ENCODE measurements at regions not wholly inside any gene's neighbourhood (a gene's known extent, or its start where the extent isn't known, plus 50 kb on each side); places are given as distances from the start of the nearest gene placed in this dataset.

DNA sequence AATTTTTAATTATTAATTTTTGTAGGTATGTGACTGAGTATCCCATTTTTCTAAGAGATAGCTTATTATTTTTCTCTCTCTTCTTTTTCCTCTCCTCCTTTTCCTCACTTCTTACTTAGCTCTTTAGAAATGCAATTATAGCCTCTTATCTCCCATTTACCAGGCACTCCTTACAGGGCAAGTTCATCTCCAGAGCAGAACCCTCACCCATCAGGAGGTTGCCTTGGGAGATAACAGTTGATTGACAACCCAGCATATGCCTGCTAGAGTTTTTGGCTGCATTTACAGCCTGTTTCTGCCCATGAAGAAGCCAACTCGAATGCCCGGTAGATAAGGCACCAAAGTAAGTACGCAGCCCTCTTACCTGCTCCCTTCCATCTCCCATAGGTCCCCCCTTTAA lies 572.9 kb upstream of the ZFP42 start:
- ChIA-PET CTCF (no interaction called here), POLR2A (no interaction called here)
- no peaks in the 10 kb centered on the region for H3K9me3 ChIP-seq (ENCODE audit: control insufficient read depth, insufficient read depth, low read depth, low read length)
- no peak overlapping the region for H3K4me3 ChIP-seq (ENCODE audit: low read depth, low read length)
- no peaks in the 10 kb centered on the region for H3K36me3 ChIP-seq (ENCODE audit: control insufficient read depth in 2 of 2, insufficient read depth in 1 of 2, low read length in 2 of 2)
- H3K27ac ChIP-seq (ENCODE audit: extremely low read depth, low read depth, low read length), result no peak overlapping the region
- no peaks in the 10 kb centered on the region for H3K4me1 ChIP-seq (ENCODE audit: control insufficient read depth, insufficient read depth, low read length)
- TF ChIP-seq ZNF530 (tag by site-specific recombination; IDR thresholded peaks at IDR 0.05; ENCODE audit: low read depth) (no peak), KLF10 (tag by site-specific recombination; IDR thresholded peaks at IDR 0.05) (no peak), SP7 (tag by site-specific recombination; IDR thresholded peaks at IDR 0.05) (no peak), ZNF433 (tag by site-specific recombination; IDR thresholded peaks at IDR 0.05; ENCODE audit: low read depth) (no peak), HOXC10 (CRISPR knock-in tag; IDR thresholded peaks at IDR 0.05) (no peak), HOXA7 (CRISPR knock-in tag; IDR thresholded peaks at IDR 0.05; ENCODE audit: borderline replicate concordance) (no peak), SETDB1 (IDR thresholded peaks at IDR 0.05; ENCODE audit: insufficient read length, low read length) (no peak), PRDM1 (tag by site-specific recombination; IDR thresholded peaks at IDR 0.05) (no peak), RBAK (tag by site-specific recombination; IDR thresholded peaks at IDR 0.05) (no peak), ZNF121 (tag by site-specific recombination; IDR thresholded peaks at IDR 0.05) (no peak), ZNF223 (tag by site-specific recombination; IDR thresholded peaks at IDR 0.05) (no peak), ZBTB7A (tag by site-specific recombination; IDR thresholded peaks at IDR 0.05; ENCODE audit: low read depth) (no peak), ZNF114 (tag by site-specific recombination; IDR thresholded peaks at IDR 0.05) (no peak), ZNF416 (tag by site-specific recombination; IDR thresholded peaks at IDR 0.05) (no peak), ZNF707 (tag by site-specific recombination; IDR thresholded peaks at IDR 0.05) (no peak)
- TF ChIP-seq, protein P1, sequence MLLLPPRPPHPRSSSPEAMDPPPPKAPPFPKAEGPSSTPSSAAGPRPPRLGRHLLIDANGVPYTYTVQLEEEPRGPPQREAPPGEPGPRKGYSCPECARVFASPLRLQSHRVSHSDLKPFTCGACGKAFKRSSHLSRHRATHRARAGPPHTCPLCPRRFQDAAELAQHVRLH (tag by site-specific recombination; IDR thresholded peaks at IDR 0.05), result no peak

DNA sequence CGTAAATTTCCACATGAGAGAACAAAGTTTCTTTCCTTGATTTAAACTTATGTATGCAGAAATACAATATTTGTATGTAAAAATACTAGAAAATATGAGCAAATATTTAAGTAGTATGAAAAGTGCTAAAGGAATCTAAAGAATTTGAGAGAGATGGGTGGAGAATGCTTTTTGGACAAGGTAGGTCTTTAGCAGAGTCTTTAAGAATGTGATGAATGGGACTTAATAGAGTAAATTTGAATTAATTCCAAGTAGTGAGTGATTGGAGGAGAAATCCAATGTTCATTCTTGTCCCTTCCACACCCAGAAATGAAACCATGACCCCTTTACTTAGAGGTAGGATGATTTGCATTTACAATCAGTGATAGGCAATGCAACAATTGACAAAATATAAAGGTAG lies 570.9 kb upstream of the ZFP42 start:
- Histone ChIP-seq H3K4me1 (ENCODE audit: control insufficient read depth, insufficient read depth, low read length) (no peaks in the 10 kb centered on the region), H3K36me3 (ENCODE audit: control insufficient read depth in 2 of 2, insufficient read depth in 1 of 2, low read length in 2 of 2) (no peaks in the 10 kb centered on the region), H3K4me3 (ENCODE audit: low read depth, low read length) (no peak overlapping the region), H3K9me3 (ENCODE audit: control insufficient read depth, insufficient read depth, low read depth, low read length) (no peaks in the 10 kb centered on the region), H3K27ac (ENCODE audit: extremely low read depth, low read depth, low read length) (no peak overlapping the region)
- TF ChIP-seq ZNF302 (tag by site-specific recombination; IDR thresholded peaks at IDR 0.05; ENCODE audit: low read depth), result no peak
- no peak for TF ChIP-seq ZNF514 (tag by site-specific recombination; IDR thresholded peaks at IDR 0.05)
- TF ChIP-seq AEBP2 (tag by site-specific recombination; IDR thresholded peaks at IDR 0.05; ENCODE audit: borderline replicate concordance), result no peak
- TF ChIP-seq ZNF654 (tag by site-specific recombination; IDR thresholded peaks at IDR 0.05; ENCODE audit: low read depth), result no peak
- TF ChIP-seq GFI1B (tag by site-specific recombination; IDR thresholded peaks at IDR 0.05), result no peak
- TF ChIP-seq ZNF600 (tag by site-specific recombination; IDR thresholded peaks at IDR 0.05), result no peak
- no peak for TF ChIP-seq ZBTB10 (tag by site-specific recombination; IDR thresholded peaks at IDR 0.05)
- no peak for TF ChIP-seq ZXDB (tag by site-specific recombination; IDR thresholded peaks at IDR 0.05)
- TF ChIP-seq ZNF610 (tag by site-specific recombination; IDR thresholded peaks at IDR 0.05; ENCODE audit: borderline replicate concordance), result no peak
- no peak for TF ChIP-seq ZFP37 (tag by site-specific recombination; IDR thresholded peaks at IDR 0.05)
- TF ChIP-seq ZNF112 (tag by site-specific recombination; IDR thresholded peaks at IDR 0.05), result no peak
- TF ChIP-seq ZBTB8A (tag by site-specific recombination; IDR thresholded peaks at IDR 0.05), result no peak
- no peak for TF ChIP-seq KLF16 (tag by site-specific recombination; IDR thresholded peaks at IDR 0.05)
- no peak for TF ChIP-seq HOXD13 (CRISPR knock-in tag; IDR thresholded peaks at IDR 0.05; ENCODE audit: borderline replicate concordance)
- POLR2A ChIA-PET, result no interaction called here
- CTCF ChIA-PET, result no interaction called here

Measured in HEK293 (cell line).